HFFc6 (cell line): ENCODE measurements at regions not wholly inside any gene's neighbourhood (a gene's known extent, or its start where the extent isn't known, plus 50 kb on each side); places are given as distances from the start of the nearest gene placed in this dataset.

Experiments
- DNase-seq: peaks from one replicate; pipeline ENCODE4 v3.0.0-alpha.2; 2018
- H3K27ac Mint-ChIP-seq: 2 replicates; pipeline ENCODE4 v1.8.0; 2020; ENCODE audit warnings: mild to moderate bottlenecking, mixed read lengths
- H3K27me3 Mint-ChIP-seq: 2 replicates; pipeline ENCODE4 v1.8.0; 2021; ENCODE audit warnings: mild to moderate bottlenecking, moderate library complexity, mixed read lengths; ENCODE audit not compliant: insufficient read depth
- H3K36me3 Mint-ChIP-seq: 2 replicates; pipeline ENCODE4 v1.8.0; 2021; ENCODE audit warnings: low read depth, mixed read lengths
- H3K4me1 Mint-ChIP-seq: 2 replicates; pipeline ENCODE4 v1.8.0; 2020; ENCODE audit warnings: low read depth, mixed read lengths
- H3K4me3 Mint-ChIP-seq: 2 replicates; pipeline ENCODE4 v1.8.0; 2020; ENCODE audit warnings: mild to moderate bottlenecking, moderate library complexity, mixed read lengths
- H3K9me3 Mint-ChIP-seq: 2 replicates; pipeline ENCODE4 v1.8.0; 2020; ENCODE audit warnings: mild to moderate bottlenecking, mixed read lengths
- CTCF ChIP-seq: fragments of 200-600 bp; sonication (generic); IDR thresholded peaks from 2 replicates; pipeline ENCODE4 v1.5.0; 2021; ENCODE audit warnings: antibody characterized with exemption, mild to moderate bottlenecking

DNA sequence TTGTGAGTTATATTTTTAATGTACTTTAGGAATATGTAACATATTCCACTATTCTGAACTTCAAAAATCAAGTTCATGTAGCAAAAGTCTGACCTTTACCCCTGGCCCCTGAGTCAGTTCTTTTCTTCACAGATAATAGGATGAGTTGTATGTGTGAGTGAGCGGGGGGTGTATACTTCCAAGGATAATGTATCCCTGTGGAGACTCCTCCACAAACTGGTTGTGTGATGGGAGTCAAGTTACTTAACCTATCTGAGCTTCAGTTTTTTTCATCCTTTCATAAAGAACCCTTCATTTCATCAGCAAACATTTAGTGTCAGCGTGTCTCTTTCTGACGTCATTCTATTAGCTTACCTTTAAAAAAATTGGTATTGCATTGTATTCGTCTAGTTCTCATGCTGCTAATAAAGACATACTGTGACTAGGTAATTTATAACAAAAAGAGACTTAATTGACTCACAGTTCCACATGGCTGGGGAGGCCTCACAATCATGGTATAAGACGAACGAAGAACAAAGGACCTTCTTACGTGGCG lies 288.1 kb upstream of the GPC6 start:
- Mint-ChIP-seq H3K4me3 (no peak overlapping the region), H3K27ac (no peak overlapping the region), H3K9me3 (peaks cover 11% of the 10 kb centered on the region), H3K36me3 (no peaks in the 10 kb centered on the region), H3K4me1 (no peaks in the 10 kb centered on the region), H3K27me3 (peaks cover 1% of the 10 kb centered on the region; the same call in 1 of the 2 replicates)
- no peak for DNase-seq
- no peak for TF ChIP-seq CTCF

- Mint-ChIP-seq H3K27me3 (peaks cover 1% of the 10 kb centered on the region; the same call in 1 of the 2 replicates), H3K4me1 (no peaks in the 10 kb centered on the region), H3K36me3 (no peaks in the 10 kb centered on the region), H3K27ac (no peak overlapping the region), H3K4me3 (no peak overlapping the region), H3K9me3 (peaks cover 14% of the 10 kb centered on the region)
- DNase-seq, result no peak
- TF ChIP-seq CTCF, result no peak
Observed at GRCh38 chr13:92941167-92941566, 285.4 kb upstream of the GPC6 start.

DNA sequence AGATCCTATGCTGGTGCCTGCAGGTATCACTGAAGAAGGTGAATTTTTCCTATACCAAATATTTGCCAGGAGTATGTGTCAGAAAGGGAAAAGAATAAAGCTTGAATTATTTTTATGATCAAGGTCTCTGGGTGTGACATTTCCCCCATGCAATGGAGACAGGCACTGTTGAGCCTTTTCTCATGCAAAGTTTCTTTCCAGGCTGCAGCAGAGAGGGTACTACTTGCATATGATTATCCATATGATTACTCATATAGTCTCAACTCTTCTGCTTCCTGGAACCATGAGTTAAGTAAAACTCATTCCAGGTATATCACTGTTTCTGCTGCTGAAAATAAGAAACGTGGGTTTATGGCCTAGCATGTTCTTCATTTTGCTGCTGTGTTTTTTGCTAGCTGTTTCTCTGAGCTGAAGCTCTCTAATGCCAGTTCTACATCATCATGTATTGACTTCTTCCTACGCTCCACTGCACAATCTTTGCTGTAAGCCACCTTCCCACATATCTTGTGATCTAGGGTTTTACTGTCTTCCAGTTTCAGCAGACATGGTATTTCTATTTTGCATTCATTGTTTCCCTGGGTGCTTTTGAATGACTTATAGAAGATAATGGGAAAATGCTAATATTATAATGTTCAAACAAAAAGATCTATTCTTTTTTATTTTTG lies 278.7 kb upstream of the GPC6 start:
- Mint-ChIP-seq H3K9me3 (peaks cover 20% of the 10 kb centered on the region), H3K27me3 (no peaks in the 10 kb centered on the region), H3K36me3 (no peaks in the 10 kb centered on the region), H3K27ac (no peak overlapping the region), H3K4me1 (no peaks in the 10 kb centered on the region), H3K4me3 (no peak overlapping the region)
- DNase-seq, result no peak
- no peak for TF ChIP-seq CTCF

DNA sequence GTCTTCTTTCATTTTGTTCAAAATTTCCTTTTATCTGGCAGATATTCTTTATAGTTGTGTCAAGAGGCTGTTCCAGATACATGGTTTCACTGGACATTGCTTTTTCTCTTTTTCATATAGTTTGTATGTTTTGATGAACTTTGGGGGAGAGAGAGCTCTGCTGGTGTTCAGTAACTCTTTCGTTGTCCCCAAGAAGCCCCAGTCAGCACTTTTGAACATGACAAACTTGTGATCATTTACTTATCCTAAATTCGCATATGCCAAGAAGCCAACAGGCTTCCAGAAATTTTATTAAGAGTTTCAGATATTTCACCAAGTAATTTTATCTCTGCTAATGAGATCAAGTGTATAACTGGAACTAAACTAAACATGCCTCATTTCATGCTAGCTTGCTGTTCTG lies 275.8 kb upstream of the GPC6 start:
- TF ChIP-seq CTCF, result no peak
- no peak for DNase-seq
- H3K9me3 Mint-ChIP-seq, result peaks cover 35% of the 10 kb centered on the region
- no peak overlapping the region for H3K4me3 Mint-ChIP-seq
- no peaks in the 10 kb centered on the region for H3K27me3 Mint-ChIP-seq
- no peak overlapping the region for H3K27ac Mint-ChIP-seq
- H3K4me1 Mint-ChIP-seq, result no peaks in the 10 kb centered on the region
- no peaks in the 10 kb centered on the region for H3K36me3 Mint-ChIP-seq

- Mint-ChIP-seq H3K4me3 (no peak overlapping the region), H3K27ac (no peak overlapping the region), H3K27me3 (no peaks in the 10 kb centered on the region), H3K36me3 (no peaks in the 10 kb centered on the region), H3K9me3 (peaks cover 34% of the 10 kb centered on the region), H3K4me1 (no peaks in the 10 kb centered on the region)
- TF ChIP-seq CTCF, result no peak
- no peak for DNase-seq
Observed at GRCh38 chr13:92951273-92951890, 275.2 kb upstream of the GPC6 start.
